ENCODE measurements at regions not wholly inside any gene's neighbourhood (a gene's known extent, or its start where the extent isn't known, plus 50 kb on each side); places are given as distances from the start of the nearest gene placed in this dataset.

DNA sequence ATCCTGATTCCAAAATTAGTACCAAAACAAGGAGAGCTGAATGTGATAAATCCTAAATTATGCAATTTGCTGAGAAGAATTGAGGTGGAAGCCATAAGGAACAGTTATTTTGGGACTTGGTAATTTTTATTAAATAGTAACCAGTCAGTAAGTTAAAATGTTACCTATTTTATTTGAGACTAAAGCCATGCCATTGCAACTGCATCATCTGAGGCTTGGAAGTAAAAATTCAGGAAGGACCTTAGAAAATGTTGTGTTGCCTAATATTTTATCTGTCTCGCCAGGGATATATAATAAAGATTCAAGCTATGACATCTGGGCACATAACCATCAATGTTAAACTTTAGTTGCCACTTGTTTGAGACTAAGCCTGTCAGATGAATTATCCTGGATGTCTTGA is 341.3 kb upstream of the MAGEB16 start:
- TF ChIP-seq TEAD3 (CRISPR knock-in tag; optimal IDR thresholded peaks at IDR 0.05; ENCODE audit: borderline replicate concordance) (no peak), GABPA (IDR thresholded peaks at IDR 0.05; ENCODE audit: low read depth, low read length) (no peak), GABPA (CRISPR knock-in tag; IDR thresholded peaks at IDR 0.05; ENCODE audit: low read depth) (no peak), IRF9 (CRISPR knock-in tag; IDR thresholded peaks at IDR 0.05; ENCODE audit: borderline replicate concordance) (no peak), RAD21 (CRISPR knock-in tag; IDR thresholded peaks at IDR 0.05) (no peak), MXI1 (IDR thresholded peaks at IDR 0.05; ENCODE audit: borderline replicate concordance, low read depth, low read length) (no peak), UBTF (CRISPR knock-in tag; IDR thresholded peaks at IDR 0.05) (no peak), NR2C2 (CRISPR knock-in tag; IDR thresholded peaks at IDR 0.05; ENCODE audit: borderline replicate concordance) (no peak), ZNF761 (CRISPR knock-in tag; conservative IDR thresholded peaks at IDR 0.05) (no peak), NFYB (CRISPR knock-in tag; IDR thresholded peaks at IDR 0.05) (no peak), EP300 (IDR thresholded peaks at IDR 0.05; ENCODE audit: low read depth in 2 of 2, low read length in 2 of 2) (no peak), EP300 (CRISPR knock-in tag; IDR thresholded peaks at IDR 0.05; ENCODE audit: borderline replicate concordance) (no peak)
- TF ChIP-seq, protein P1, sequence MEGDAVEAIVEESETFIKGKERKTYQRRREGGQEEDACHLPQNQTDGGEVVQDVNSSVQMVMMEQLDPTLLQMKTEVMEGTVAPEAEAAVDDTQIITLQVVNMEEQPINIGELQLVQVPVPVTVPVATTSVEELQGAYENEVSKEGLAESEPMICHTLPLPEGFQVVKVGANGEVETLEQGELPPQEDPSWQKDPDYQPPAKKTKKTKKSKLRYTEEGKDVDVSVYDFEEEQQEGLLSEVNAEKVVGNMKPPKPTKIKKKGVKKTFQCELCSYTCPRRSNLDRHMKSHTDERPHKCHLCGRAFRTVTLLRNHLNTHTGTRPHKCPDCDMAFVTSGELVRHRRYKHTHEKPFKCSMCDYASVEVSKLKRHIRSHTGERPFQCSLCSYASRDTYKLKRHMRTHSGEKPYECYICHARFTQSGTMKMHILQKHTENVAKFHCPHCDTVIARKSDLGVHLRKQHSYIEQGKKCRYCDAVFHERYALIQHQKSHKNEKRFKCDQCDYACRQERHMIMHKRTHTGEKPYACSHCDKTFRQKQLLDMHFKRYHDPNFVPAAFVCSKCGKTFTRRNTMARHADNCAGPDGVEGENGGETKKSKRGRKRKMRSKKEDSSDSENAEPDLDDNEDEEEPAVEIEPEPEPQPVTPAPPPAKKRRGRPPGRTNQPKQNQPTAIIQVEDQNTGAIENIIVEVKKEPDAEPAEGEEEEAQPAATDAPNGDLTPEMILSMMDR (CRISPR knock-in tag; IDR thresholded peaks at IDR 0.05): no peak
- TF ChIP-seq, protein P2, sequence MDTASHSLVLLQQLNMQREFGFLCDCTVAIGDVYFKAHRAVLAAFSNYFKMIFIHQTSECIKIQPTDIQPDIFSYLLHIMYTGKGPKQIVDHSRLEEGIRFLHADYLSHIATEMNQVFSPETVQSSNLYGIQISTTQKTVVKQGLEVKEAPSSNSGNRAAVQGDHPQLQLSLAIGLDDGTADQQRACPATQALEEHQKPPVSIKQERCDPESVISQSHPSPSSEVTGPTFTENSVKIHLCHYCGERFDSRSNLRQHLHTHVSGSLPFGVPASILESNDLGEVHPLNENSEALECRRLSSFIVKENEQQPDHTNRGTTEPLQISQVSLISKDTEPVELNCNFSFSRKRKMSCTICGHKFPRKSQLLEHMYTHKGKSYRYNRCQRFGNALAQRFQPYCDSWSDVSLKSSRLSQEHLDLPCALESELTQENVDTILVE (CRISPR knock-in tag; IDR thresholded peaks at IDR 0.05): no peak
- TF ChIP-seq, protein P3, sequence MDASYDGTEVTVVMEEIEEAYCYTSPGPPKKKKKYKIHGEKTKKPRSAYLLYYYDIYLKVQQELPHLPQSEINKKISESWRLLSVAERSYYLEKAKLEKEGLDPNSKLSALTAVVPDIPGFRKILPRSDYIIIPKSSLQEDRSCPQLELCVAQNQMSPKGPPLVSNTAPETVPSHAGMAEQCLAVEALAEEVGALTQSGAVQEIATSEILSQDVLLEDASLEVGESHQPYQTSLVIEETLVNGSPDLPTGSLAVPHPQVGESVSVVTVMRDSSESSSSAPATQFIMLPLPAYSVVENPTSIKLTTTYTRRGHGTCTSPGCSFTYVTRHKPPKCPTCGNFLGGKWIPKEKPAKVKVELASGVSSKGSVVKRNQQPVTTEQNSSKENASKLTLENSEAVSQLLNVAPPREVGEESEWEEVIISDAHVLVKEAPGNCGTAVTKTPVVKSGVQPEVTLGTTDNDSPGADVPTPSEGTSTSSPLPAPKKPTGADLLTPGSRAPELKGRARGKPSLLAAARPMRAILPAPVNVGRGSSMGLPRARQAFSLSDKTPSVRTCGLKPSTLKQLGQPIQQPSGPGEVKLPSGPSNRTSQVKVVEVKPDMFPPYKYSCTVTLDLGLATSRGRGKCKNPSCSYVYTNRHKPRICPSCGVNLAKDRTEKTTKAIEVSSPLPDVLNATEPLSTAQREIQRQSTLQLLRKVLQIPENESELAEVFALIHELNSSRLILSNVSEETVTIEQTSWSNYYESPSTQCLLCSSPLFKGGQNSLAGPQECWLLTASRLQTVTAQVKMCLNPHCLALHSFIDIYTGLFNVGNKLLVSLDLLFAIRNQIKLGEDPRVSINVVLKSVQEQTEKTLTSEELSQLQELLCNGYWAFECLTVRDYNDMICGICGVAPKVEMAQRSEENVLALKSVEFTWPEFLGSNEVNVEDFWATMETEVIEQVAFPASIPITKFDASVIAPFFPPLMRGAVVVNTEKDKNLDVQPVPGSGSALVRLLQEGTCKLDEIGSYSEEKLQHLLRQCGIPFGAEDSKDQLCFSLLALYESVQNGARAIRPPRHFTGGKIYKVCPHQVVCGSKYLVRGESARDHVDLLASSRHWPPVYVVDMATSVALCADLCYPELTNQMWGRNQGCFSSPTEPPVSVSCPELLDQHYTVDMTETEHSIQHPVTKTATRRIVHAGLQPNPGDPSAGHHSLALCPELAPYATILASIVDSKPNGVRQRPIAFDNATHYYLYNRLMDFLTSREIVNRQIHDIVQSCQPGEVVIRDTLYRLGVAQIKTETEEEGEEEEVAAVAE (CRISPR knock-in tag; IDR thresholded peaks at IDR 0.05; ENCODE audit: borderline replicate concordance): no peak

Measured in HepG2 (cell line).